GM18519 (cell line): ENCODE measurements at regions not wholly inside any gene's neighbourhood (a gene's known extent, or its start where the extent isn't known, plus 50 kb on each side); places are given as distances from the start of the nearest gene placed in this dataset.
"Not testable (repeated sequence)": the region's sequence is repeated elsewhere in the genome, so short reads cannot be mapped to it uniquely, and the experiment has no call there.

ENCODE experiments used
- ATAC-seq: cut with Tn5 transposase; IDR thresholded peaks from one replicate; pipeline ENCODE4 v1.9.1; 2021; ENCODE audit warnings: mild to moderate bottlenecking, moderate library complexity; ENCODE audit not compliant: unreplicated experiment, low FRiP score

- no peak for ATAC-seq
Observed at GRCh38 chr18:44548291-44549221, 132.1 kb upstream of the SETBP1 start.

- no peak for ATAC-seq
Observed at GRCh38 chr18:44552706-44553105, 128.0 kb upstream of the SETBP1 start.

- no peak for ATAC-seq
Observed at GRCh38 chr18:44556296-44556695, 124.4 kb upstream of the SETBP1 start.

- ATAC-seq: no peak
Observed at GRCh38 chr18:44557616-44558151, 123.0 kb upstream of the SETBP1 start.

- ATAC-seq: no peak
Observed at GRCh38 chr18:44558767-44559166, 121.9 kb upstream of the SETBP1 start.

GRCh38 chr18:44562986-44563385 is 117.7 kb upstream of the SETBP1 start:
- no peak for ATAC-seq

- ATAC-seq: no peak
Observed at GRCh38 chr18:44564922-44565321, 115.8 kb upstream of the SETBP1 start.

GRCh38 chr18:44568342-44568741 is 112.3 kb upstream of the SETBP1 start:
- no peak for ATAC-seq

GRCh38 chr18:44568986-44569385 is 111.7 kb upstream of the SETBP1 start:
- ATAC-seq: no peak

- no peak for ATAC-seq
Observed at GRCh38 chr18:44569391-44570055, 111.2 kb upstream of the SETBP1 start.

GRCh38 chr18:44579028-44579702 is 101.5 kb upstream of the SETBP1 start:
- peak; percentile 83 for ATAC-seq

- ATAC-seq: no peak
Observed at GRCh38 chr18:44579745-44580144, 100.9 kb upstream of the SETBP1 start.

GRCh38 chr18:44580159-44580558 is 100.5 kb upstream of the SETBP1 start:
- ATAC-seq: no peak

GRCh38 chr18:44580782-44581181 is 99.9 kb upstream of the SETBP1 start:
- ATAC-seq: not testable (repeated sequence)

GRCh38 chr18:44582456-44582855 is 98.2 kb upstream of the SETBP1 start:
- ATAC-seq: no peak

GRCh38 chr18:44584900-44585299 is 95.8 kb upstream of the SETBP1 start:
- ATAC-seq: no peak

GRCh38 chr18:44586782-44587524 is 93.7 kb upstream of the SETBP1 start:
- ATAC-seq: no peak

GRCh38 chr18:44588508-44588907 is 92.2 kb upstream of the SETBP1 start:
- no peak for ATAC-seq

GRCh38 chr18:44589693-44590355 is 90.9 kb upstream of the SETBP1 start:
- no peak for ATAC-seq
